Endodermal cell (in vitro differentiated cells): ENCODE measurements at regions not wholly inside any gene's neighbourhood (a gene's known extent, or its start where the extent isn't known, plus 50 kb on each side); places are given as distances from the start of the nearest gene placed in this dataset.

Source experiments
- DNase-seq: peaks from one replicate; pipeline ENCODE4 v3.0.0-alpha.2; 2017
- H3K27ac ChIP-seq: 2 replicates; pipeline ENCODE4 v1.5.1; 2013; ENCODE audit warnings: mild to moderate bottlenecking, low read depth, low read length, moderate library complexity
- H3K27me3 ChIP-seq: 2 replicates; pipeline ENCODE4 v1.6.1; 2013; ENCODE audit warnings: mild to moderate bottlenecking, low read length, moderate library complexity; ENCODE audit not compliant: insufficient read depth, control insufficient read depth, poor library complexity, severe bottlenecking
- H3K36me3 ChIP-seq: 2 replicates; pipeline ENCODE4 v1.7.0; 2013; ENCODE audit warnings: mild to moderate bottlenecking, low read length, moderate library complexity; ENCODE audit not compliant: control insufficient read depth, insufficient read depth
- H3K4me1 ChIP-seq: one replicate; pipeline ENCODE4 v1.7.0; 2013; ENCODE audit warnings: low read length; ENCODE audit not compliant: control insufficient read depth, insufficient read depth
- H3K4me3 ChIP-seq: 2 replicates; pipeline ENCODE4 v1.5.1; 2013; ENCODE audit warnings: mild to moderate bottlenecking, low read length, moderate library complexity
- H3K9ac ChIP-seq: 2 replicates; pipeline ENCODE4 v1.6.1; 2013; ENCODE audit warnings: mild to moderate bottlenecking, low read length, moderate library complexity; ENCODE audit not compliant: poor library complexity, severe bottlenecking; ENCODE audit errors: extremely low read depth
- H3K9me3 ChIP-seq: 2 replicates; pipeline ENCODE4 v1.6.1; 2013; ENCODE audit warnings: mild to moderate bottlenecking, low read length, moderate library complexity; ENCODE audit not compliant: control insufficient read depth
- H3K27ac Mint-ChIP-seq: 2 replicates; pipeline ENCODE4 v1.8.0; 2020; ENCODE audit warnings: mixed read lengths
- H3K27me3 Mint-ChIP-seq: 2 replicates; pipeline ENCODE4 v1.8.0; 2021; ENCODE audit warnings: mild to moderate bottlenecking, mixed read lengths; ENCODE audit not compliant: insufficient read depth
- H3K36me3 Mint-ChIP-seq: 2 replicates; pipeline ENCODE4 v1.8.0; 2020; ENCODE audit warnings: low read depth, mixed read lengths
- H3K4me1 Mint-ChIP-seq: 2 replicates; pipeline ENCODE4 v1.8.0; 2020; ENCODE audit warnings: mixed read lengths
- H3K4me3 Mint-ChIP-seq: 2 replicates; pipeline ENCODE4 v1.8.0; 2020; ENCODE audit warnings: mild to moderate bottlenecking, moderate library complexity, mixed read lengths
- H3K9me3 Mint-ChIP-seq: 2 replicates; pipeline ENCODE4 v1.8.0; 2020; ENCODE audit warnings: mild to moderate bottlenecking, mixed read lengths
- CTCF ChIP-seq: fragments of 200-600 bp; sonication (generic); conservative IDR thresholded peaks from 2 replicates; pipeline ENCODE4 v1.5.0; 2021; ENCODE audit warnings: antibody characterized with exemption, mild to moderate bottlenecking
- WGBS, 2 experiments: methylation state at CpG; one replicate each; pipeline versions ENCODE4 v1.1.5 to v1.1.7; 2013; ENCODE audit warnings: missing lambda C conversion rate in 2 of 2, mixed read lengths in 1 of 2; ENCODE audit not compliant: insufficient coverage in 1 of 2, insufficient read length in 1 of 2; 5-methylcytosine and 5-hydroxymethylcytosine counted together

GRCh38 chr10:78642269-78642816 is 426.4 kb upstream of the ZMIZ1 start:
- H3K4me3 Mint-ChIP-seq, result no peak overlapping the region
- no peaks in the 10 kb centered on the region for H3K36me3 Mint-ChIP-seq
- no peak overlapping the region for H3K27ac ChIP-seq
- peaks cover 16% of the 10 kb centered on the region for H3K9me3 ChIP-seq
- H3K9ac ChIP-seq, result no peak overlapping the region
- no peaks in the 10 kb centered on the region for H3K4me1 ChIP-seq
- no peaks in the 10 kb centered on the region for H3K36me3 ChIP-seq
- TF ChIP-seq CTCF, result no peak
- no peaks in the 10 kb centered on the region for H3K4me1 Mint-ChIP-seq
- peaks cover 18% of the 10 kb centered on the region for H3K9me3 Mint-ChIP-seq
- peaks cover 3% of the 10 kb centered on the region for H3K27me3 Mint-ChIP-seq
- no peak for DNase-seq
- H3K4me3 ChIP-seq, result no peak overlapping the region
- no peaks in the 10 kb centered on the region for H3K27me3 ChIP-seq
- H3K27ac Mint-ChIP-seq, result no peak overlapping the region
- WGBS, 2 experiments, result 92 to 96% methylated on average over 4 of the region's 4 CpGs

- Mint-ChIP-seq H3K4me3 (no peak overlapping the region), H3K27ac (no peak overlapping the region), H3K9me3 (peaks cover 18% of the 10 kb centered on the region), H3K4me1 (no peaks in the 10 kb centered on the region), H3K36me3 (no peaks in the 10 kb centered on the region), H3K27me3 (peaks cover 3% of the 10 kb centered on the region)
- Histone ChIP-seq H3K27ac (no peak overlapping the region), H3K36me3 (no peaks in the 10 kb centered on the region), H3K9ac (no peak overlapping the region), H3K9me3 (peaks cover 16% of the 10 kb centered on the region), H3K4me3 (no peak overlapping the region), H3K27me3 (no peaks in the 10 kb centered on the region), H3K4me1 (no peaks in the 10 kb centered on the region)
- WGBS, 2 experiments, result 82 to 96% methylated on average over 4 of the region's 4 CpGs
- no peak for TF ChIP-seq CTCF
- no peak for DNase-seq
Measured at GRCh38 chr10:78643513-78643912, 425.3 kb upstream of the ZMIZ1 start.

GRCh38 chr10:78644550-78644949 is 424.2 kb upstream of the ZMIZ1 start:
- H3K4me3 ChIP-seq, result no peak overlapping the region
- no peaks in the 10 kb centered on the region for H3K4me1 ChIP-seq
- H3K4me3 Mint-ChIP-seq, result no peak overlapping the region
- H3K27me3 ChIP-seq, result no peaks in the 10 kb centered on the region
- H3K9ac ChIP-seq, result no peak overlapping the region
- H3K27me3 Mint-ChIP-seq, result no peaks in the 10 kb centered on the region
- H3K36me3 Mint-ChIP-seq, result no peaks in the 10 kb centered on the region
- 74 to 83% methylated on average over 1 to 2 of the region's 2 CpGs for WGBS, 2 experiments
- no peaks in the 10 kb centered on the region for H3K36me3 ChIP-seq
- no peak overlapping the region for H3K27ac Mint-ChIP-seq
- H3K27ac ChIP-seq, result no peak overlapping the region
- no peak for DNase-seq
- H3K9me3 Mint-ChIP-seq, result peaks cover 18% of the 10 kb centered on the region
- peaks cover 16% of the 10 kb centered on the region for H3K9me3 ChIP-seq
- TF ChIP-seq CTCF, result no peak
- peaks cover 2% of the 10 kb centered on the region for H3K4me1 Mint-ChIP-seq
